ENCODE measurements at regions not wholly inside any gene's neighbourhood (a gene's known extent, or its start where the extent isn't known, plus 50 kb on each side); places are given as distances from the start of the nearest gene placed in this dataset. TPM values are rescaled to one million over a fixed set of nuclear protein-coding genes. Genes with fewer than 3 reads are reported as not detected.

DNA sequence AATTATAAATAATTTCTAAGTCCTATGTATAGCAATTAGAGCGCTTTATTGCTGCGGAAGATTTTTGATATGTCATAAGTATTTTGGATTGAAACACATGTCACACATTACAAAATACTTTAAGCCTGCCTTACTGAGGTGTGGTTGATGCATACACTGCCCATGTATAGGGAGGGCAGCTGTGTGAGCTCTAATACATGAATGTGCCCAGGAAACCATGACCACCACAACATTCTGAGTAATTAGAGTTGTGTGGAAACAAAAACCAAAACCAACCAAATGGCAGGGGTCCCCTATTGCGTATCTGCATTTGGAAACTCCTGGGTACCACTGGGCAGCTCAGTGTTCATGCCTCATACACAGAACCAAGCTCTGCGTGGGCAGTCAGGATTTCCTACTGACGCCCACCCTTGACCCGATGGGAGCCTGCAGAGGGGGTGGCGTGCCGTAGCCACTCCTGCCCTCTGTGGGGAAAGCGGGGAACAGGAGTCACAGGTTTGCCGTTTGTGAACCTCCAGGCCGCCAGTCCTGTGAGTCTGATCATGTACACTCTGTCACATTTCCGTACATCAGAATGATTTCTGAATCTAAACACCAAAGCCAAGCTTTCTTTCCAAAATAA, 50.9 kb upstream of the PDE10A start:
- ChIA-PET CTCF (no interaction called here), POLR2A (no interaction called here)
- Histone ChIP-seq H3K36me3 (ENCODE audit: control insufficient read depth, insufficient read depth, low read length) (no peaks in the 10 kb centered on the region), H3K27me3 (ENCODE audit: control insufficient read depth, insufficient read depth, low read length) (no peaks in the 10 kb centered on the region), H3K4me3 (ENCODE audit: low read depth, low read length) (no peak overlapping the region)
- TF ChIP-seq CTCF (IDR thresholded peaks at IDR 0.05; ENCODE audit: insufficient read depth, low read depth, low read length): no peak
- DNase-seq (ENCODE audit: low read depth): no peak

Small RNA genes lying in the stretch of these regions (small RNA-seq; reads per million reads assigned to genes)
- not detected for gene RNU6-730P (ENCODE audit: insufficient read length, low read depth, low replicate concordance)
